ENCODE measurements at regions not wholly inside any gene's neighbourhood (a gene's known extent, or its start where the extent isn't known, plus 50 kb on each side); places are given as distances from the start of the nearest gene placed in this dataset.

GRCh38 chr2:5842326-5842725, 150.1 kb downstream of the SOX11 start:
- TF ChIP-seq CTCF (conservative IDR thresholded peaks at IDR 0.05; ENCODE audit: low read depth, low read length) (no peak), EZH2 (IDR thresholded peaks at IDR 0.05; ENCODE audit: low read length, unreplicated experiment) (no peak), EZH2phosphoT487 (IDR thresholded peaks at IDR 0.05; ENCODE audit: borderline replicate concordance, low read length) (no peak)
